Occipital lobe (tissue), 1 donor: ENCODE measurements at regions not wholly inside any gene's neighbourhood (a gene's known extent, or its start where the extent isn't known, plus 50 kb on each side); places are given as distances from the start of the nearest gene placed in this dataset.

Experiments
- DNase-seq: peaks from one replicate; lab custom pipeline; 2025; lab: John Stamatoyannopoulos, UW

- DNase-seq, result no peak
Observed at GRCh38 chr12:113766131-113766878, 199.8 kb downstream of the RBM19 start.

DNA sequence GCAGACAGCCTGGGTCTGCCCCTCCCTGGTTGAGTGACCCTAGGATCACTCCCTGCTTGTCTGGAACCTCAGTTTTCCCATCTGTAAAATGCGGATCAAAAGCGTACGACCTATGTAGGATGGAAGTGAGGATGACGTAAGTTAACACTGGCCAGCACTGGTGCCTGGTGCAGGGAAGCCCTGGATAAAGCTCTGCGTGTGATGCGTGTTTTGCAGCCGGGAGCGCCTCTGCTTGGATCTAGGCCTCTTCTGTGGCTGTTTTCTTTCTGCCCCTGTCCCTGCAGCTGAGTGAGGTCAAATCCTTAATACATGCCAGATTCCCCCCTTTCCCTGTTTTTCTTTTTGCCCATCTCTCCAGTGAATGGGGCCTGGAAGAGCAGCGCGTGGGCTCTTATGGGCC, 201.5 kb downstream of the RBM19 start:
- no peak for DNase-seq

DNA sequence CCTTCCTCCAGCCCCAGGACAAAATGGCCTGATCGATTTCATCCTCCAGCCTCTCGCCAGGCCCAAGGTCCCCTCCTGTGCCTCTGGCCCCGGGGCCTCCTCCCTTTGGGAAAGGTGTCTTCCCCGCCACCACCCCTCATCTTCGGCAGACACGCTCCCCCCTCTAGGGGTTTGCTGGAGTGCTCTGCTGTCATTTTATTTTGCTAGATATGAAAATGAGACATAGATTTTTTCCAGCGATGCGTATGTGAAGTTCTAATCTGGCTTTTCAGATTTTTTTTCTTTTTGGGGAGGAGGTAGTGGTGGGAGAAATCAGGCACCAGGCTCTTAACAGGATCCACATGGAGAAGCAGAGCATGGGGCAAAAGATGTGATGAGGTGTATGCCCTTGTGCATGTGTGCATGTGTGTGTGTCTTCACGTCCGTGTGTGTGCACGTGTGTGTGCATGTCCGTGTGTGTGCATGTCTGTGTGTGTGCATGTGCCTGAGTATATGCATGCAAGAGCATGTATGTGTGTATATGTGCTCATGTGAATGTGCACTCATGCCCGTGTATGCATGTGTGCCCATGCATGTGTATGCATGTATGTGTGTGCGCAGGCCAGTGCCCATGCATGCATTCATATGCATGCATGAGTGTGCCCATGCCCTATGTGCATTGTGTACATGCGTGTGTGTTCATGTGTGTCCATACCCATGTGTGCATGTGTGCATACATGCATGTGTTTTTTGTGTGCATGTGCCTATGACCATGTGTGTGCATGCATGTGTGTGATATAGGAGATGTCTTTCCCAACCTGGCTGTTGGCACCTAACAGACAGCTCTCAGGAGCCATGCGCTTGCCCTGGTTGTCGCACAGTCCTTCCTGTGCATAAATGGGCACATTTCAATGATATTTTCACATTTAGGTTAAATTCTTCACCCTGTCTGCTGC, 203.0 kb downstream of the RBM19 start:
- no peak for DNase-seq

DNA sequence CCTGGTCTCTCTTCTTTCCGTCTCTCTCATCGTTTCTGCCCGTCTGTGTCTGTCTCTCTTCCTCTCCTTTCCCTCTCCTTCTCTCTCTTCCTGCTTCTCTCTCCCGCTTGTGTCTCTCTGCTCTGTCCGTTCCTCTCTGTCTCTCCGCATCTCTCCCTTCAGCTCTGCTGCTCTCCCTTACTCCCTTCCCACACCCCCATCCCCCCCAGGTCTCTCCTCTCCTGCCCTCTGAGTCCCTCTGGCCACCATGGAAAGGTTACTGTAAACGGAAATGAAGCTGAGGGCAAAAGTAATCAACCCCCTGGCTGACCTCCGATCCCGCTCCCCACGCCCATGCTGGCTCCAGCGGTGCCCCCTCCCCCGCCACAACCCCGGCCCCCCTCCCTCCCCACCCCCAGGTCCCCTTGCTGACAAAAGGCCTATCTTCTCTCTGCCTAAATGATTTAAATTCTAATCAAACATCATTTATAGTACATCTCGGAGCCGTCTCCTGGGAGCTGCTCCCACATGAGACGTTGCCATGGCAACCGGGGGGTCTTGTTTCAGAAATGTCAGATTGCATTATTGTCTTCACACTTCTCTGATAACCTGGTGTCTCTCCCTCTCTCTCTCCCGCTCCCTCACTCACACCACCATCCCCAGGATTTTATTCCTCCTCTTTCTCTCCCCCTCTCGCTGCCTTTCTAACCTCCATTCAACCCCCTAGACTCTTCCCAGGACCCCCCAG, 203.8 kb downstream of the RBM19 start:
- no peak for DNase-seq

GRCh38 chr12:113759135-113759534, 207.0 kb downstream of the RBM19 start:
- no peak for DNase-seq

DNA sequence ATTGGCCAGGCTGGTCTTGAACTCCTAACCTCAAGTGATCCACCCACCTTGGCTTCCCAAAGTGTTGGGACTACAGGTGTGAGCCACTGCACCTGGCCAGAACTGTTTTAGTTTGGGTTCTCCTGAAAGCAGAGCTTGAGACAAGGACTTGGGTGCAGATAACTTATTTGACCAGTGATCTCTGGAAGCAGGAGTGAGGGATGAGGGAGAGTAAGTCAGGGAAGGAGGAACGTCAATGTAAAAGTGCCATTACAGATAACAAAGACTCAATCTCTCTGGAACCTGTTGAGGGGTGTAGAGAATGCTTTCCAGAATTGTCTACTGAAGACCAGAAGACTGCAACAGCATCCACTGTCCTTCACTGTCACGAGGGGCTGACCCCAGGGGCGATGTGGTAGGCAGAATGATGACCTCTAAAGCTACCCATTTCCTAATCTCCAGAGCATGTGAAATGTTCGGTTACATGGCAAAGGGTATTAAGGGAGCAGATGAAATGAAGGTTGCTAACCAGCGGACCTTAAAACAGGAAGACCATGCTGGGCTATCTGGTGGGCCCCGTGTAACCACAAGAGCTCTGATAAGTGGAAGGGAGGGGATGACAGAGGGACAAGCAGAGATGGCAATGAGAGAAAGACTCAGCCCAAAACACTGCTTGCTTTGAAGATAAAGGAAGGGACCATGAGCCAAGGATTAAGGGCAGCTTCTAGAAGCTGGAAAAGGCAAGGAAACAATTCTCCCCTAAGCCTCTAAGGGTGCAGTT, 207.8 kb downstream of the RBM19 start:
- no peak for DNase-seq

GRCh38 chr12:113757221-113758002, 208.7 kb downstream of the RBM19 start:
- DNase-seq, result no peak

GRCh38 chr12:113756609-113757008, 209.5 kb downstream of the RBM19 start:
- DNase-seq, result no peak

GRCh38 chr12:113755098-113755497, 211.0 kb downstream of the RBM19 start:
- DNase-seq, result no peak

DNA sequence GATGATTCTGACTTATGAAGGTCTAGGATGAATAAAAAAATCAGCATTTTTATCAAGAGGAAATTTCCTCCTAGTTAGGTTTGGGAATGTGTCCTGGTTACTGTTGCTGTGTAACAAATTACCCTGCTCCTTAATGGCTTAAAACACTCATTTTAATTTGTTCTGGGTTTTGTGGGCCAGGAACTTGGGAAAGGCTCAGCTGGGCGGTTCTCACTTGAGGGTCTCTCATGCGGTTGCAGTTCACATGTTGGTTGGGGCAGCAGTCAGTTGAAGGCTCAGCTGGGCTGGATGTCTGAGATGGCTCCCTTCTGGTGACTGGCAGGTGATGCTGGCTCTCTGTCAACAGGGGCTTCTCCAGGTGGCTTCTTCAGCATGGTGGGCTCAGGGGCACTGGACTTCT, 214.6 kb downstream of the RBM19 start:
- DNase-seq, result no peak

- DNase-seq, result no peak
Observed at GRCh38 chr12:113749433-113749815, 216.7 kb downstream of the RBM19 start.

DNA sequence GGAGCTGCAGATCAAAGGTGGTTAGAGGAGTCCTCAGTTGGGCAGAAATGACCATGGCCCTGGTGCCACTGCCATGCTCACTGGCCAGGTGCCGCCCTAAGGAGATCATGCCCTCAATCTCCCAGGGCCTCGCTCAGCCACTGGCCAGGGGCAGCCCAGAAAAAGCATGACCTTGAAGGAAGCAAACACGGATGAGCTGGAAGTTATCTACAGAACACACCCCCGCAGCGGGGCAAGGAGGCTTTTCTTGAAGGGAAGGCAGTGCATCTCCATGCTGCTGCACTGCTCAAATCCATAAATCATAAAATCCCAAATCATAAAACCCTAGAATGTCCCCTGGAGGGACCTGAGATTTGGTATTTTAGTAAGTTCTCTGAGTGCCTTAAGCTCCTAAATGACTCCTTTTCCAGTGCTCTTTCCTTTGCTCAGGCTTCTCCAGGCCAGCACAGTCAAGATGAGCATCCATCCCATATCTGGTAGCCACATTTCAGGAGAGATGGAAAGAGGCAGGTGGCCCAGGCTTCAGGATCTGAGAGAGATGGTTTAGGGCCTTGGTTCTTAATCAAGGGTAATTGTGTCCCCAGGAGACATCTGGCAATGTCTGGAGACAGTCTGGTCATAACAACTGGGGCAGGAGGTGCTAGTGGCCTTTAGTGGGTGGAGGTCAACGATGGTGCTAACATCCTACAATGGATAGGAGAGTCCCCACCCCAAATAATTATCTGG, 217.3 kb downstream of the RBM19 start:
- no peak for DNase-seq

GRCh38 chr12:113747017-113747416, 219.1 kb downstream of the RBM19 start:
- DNase-seq, result no peak

DNA sequence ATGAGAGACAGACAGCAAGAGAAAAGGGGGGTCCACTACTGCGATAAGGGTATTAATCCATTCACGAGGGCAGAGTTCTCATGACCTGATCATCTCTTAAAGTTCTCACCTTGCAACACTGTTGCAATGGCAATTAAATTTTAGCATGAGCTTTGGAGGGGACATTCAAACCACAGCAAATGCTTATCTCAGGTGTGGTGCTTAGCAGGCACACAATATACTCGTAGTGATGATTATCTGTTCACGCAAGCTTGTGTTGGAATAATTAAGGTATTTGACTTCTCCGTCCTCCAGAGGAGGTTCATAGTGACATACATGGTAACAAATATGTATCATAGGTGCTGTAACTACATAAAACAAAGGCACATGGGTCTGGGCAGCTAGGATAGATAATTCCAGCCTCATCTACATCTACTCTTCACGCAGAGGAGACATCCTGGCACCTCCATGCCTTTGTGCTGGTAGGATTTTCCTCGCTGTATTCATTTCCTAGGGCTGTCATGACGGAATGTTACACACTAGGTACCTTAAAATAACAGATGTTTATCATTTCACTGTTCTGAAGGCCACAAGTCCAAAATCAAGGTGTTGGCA, 221.2 kb downstream of the RBM19 start:
- DNase-seq, result no peak

DNA sequence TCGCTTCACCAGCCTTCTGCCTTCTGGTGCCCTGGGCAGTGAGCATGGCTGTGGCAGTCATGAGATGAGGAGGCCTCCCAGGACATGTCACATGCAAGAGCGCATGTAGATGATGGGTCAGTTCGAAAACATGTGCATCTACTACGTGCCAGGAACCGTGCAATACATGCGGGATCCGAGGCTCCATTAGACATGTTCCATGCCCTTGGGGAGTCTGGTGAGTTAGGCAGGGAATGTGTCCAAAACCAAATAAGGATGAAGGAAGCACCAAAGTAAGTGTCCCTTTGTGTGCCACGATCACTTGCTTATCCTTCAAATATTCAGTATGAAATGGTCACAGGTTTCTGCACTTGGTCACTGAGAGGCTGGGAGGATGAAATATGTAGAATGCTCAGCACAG, 223.3 kb downstream of the RBM19 start:
- DNase-seq, result no peak

GRCh38 chr12:113740699-113741098, 225.4 kb downstream of the RBM19 start:
- DNase-seq, result no peak

DNA sequence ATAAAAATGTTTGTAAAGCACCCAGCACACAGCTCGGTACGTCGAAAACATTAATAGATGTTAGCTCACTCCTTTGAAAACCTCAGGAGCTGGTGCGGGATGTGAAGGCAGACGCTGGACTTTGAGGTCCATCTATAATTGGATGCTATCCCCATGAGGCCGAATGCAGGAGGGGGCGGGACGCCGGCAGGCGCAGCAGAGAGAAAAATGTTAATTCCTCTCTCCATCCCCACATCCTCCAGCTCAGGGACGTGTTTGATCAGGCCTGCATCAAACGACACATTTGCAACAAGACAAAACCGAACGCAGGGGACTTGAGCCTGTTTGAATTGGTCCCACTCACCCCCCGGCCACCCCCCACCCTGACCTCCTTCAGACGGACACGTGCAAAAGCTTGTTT, 231.0 kb downstream of the RBM19 start:
- no peak for DNase-seq

DNA sequence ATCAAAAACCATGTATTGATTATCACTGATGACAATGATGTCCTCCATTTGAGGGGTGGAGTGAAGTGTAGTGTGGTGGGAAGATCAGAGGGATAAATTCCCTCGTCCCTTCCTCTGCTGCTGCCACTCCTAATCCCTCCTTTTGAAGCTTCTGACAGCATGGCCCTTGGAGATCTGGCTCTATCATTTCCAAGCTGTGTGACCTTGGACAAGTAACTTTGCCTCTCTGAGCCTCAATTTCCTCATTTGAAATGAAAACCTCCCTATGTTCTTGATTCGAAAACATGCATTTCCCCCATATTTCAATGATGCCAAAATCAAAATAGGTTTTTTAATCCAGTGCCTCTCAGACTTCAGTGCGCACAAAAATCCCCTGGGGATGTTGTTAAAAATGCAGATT, 231.6 kb downstream of the RBM19 start:
- no peak for DNase-seq

DNA sequence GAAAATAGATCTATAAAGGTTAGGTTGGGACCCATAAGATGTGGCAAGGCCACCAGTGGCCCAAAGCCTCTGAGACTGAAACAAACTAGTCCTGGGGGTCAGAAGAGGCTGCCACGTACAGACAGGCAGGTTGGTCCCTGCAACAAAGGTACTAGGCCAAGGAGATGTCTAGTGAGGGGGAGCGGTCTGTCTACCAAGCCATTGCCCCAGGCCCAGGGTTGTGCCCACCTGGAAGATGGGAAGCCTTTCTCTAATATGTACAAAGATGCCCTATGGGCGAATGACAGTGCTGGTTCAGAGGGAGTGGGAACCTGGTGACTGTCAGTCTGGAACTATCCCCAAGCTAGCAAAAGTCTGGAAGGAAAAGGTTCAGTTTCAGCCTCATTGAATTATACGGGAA, 233.2 kb downstream of the RBM19 start:
- DNase-seq, result no peak
